Ishikawa (cell line): ENCODE measurements at regions not wholly inside any gene's neighbourhood (a gene's known extent, or its start where the extent isn't known, plus 50 kb on each side); places are given as distances from the start of the nearest gene placed in this dataset.

Source experiments
- CEBPB ChIP-seq: IDR thresholded peaks from 2 replicates; pipeline ENCODE4 v1.6.1; 2012
- CREB1 ChIP-seq: IDR thresholded peaks from 2 replicates; pipeline ENCODE4 v1.6.1; 2012; ENCODE audit warnings: low read depth
- EGR1 ChIP-seq: IDR thresholded peaks from 2 replicates; pipeline ENCODE4 v1.6.1; 2012
- EP300 ChIP-seq: IDR thresholded peaks from 2 replicates; pipeline ENCODE4 v1.6.1; 2012; ENCODE audit warnings: borderline replicate concordance
- FOXM1 ChIP-seq: IDR thresholded peaks from 2 replicates; pipeline ENCODE4 v1.6.1; 2012; ENCODE audit warnings: low read depth, borderline replicate concordance
- MAX ChIP-seq: IDR thresholded peaks from 2 replicates; pipeline ENCODE4 v1.6.1; 2012
- NFIC ChIP-seq: IDR thresholded peaks from 2 replicates; pipeline ENCODE4 v1.6.1; 2012
- RAD21 ChIP-seq: IDR thresholded peaks from 2 replicates; pipeline ENCODE4 v1.6.1; 2012; ENCODE audit warnings: low read depth
- REST ChIP-seq: IDR thresholded peaks from 2 replicates; pipeline ENCODE4 v1.6.1; 2012; ENCODE audit warnings: low read depth, mild to moderate bottlenecking
- TAF1 ChIP-seq: IDR thresholded peaks from 2 replicates; pipeline ENCODE4 v1.6.1; 2012; ENCODE audit warnings: low read depth, mild to moderate bottlenecking
- TCF12 ChIP-seq: IDR thresholded peaks from 2 replicates; pipeline ENCODE4 v1.6.1; 2012; ENCODE audit warnings: low read depth
- TEAD4 ChIP-seq: IDR thresholded peaks from 2 replicates; pipeline ENCODE4 v1.6.1; 2012
- USF1 ChIP-seq: IDR thresholded peaks from 2 replicates; pipeline ENCODE4 v1.6.1; 2012
- YY1 ChIP-seq: IDR thresholded peaks from 2 replicates; pipeline ENCODE4 v1.6.1; 2012; ENCODE audit warnings: low read depth
- ZBTB7A ChIP-seq: IDR thresholded peaks from 2 replicates; pipeline ENCODE4 v1.6.1; 2012; ENCODE audit warnings: low read depth

GRCh38 chr5:35372482-35372881 is 142.2 kb upstream of the PRLR start:
- no peak for TF ChIP-seq REST
- TF ChIP-seq EGR1, result no peak
- no peak for TF ChIP-seq CEBPB
- TF ChIP-seq EP300, result no peak
- no peak for TF ChIP-seq FOXM1
- TF ChIP-seq RAD21, result no peak
- TF ChIP-seq MAX, result no peak
- TF ChIP-seq TAF1, result no peak
- TF ChIP-seq TEAD4, result no peak
- TF ChIP-seq NFIC, result no peak
- no peak for TF ChIP-seq ZBTB7A
- TF ChIP-seq USF1, result no peak
- no peak for TF ChIP-seq TCF12
- no peak for TF ChIP-seq YY1
- TF ChIP-seq CREB1, result no peak

- TF ChIP-seq EP300 (no peak), YY1 (no peak)
Observed at GRCh38 chr5:35371951-35372426, 141.7 kb upstream of the PRLR start.

- TF ChIP-seq TAF1 (no peak), EP300 (no peak), USF1 (no peak), YY1 (no peak), REST (no peak), FOXM1 (no peak)
Observed at GRCh38 chr5:35370871-35371270, 140.6 kb upstream of the PRLR start.

GRCh38 chr5:35369965-35370790 is 139.9 kb upstream of the PRLR start:
- no peak for TF ChIP-seq YY1
- no peak for TF ChIP-seq ZBTB7A
- TF ChIP-seq RAD21, result no peak

- no peak for TF ChIP-seq CEBPB
- TF ChIP-seq NFIC, result no peak
- TF ChIP-seq CREB1, result no peak
- no peak for TF ChIP-seq REST
Observed at GRCh38 chr5:35367526-35367925, 137.2 kb upstream of the PRLR start.
